ENCODE measurements at regions not wholly inside any gene's neighbourhood (a gene's known extent, or its start where the extent isn't known, plus 50 kb on each side); places are given as distances from the start of the nearest gene placed in this dataset.

GRCh38 chr4:173807347-173807746, 277.3 kb upstream of the HAND2 start:
- TF ChIP-seq POLR2A (conservative IDR thresholded peaks at IDR 0.05), result no peak
- TF ChIP-seq MCM3 (IDR thresholded peaks at IDR 0.05), result no peak
- no peak for TF ChIP-seq CREM (IDR thresholded peaks at IDR 0.05; ENCODE audit: low read depth)
- no peak for TF ChIP-seq ETV5 (CRISPR knock-in tag; IDR thresholded peaks at IDR 0.05; ENCODE audit: low read depth)
- no peak for TF ChIP-seq ZEB2 (IDR thresholded peaks at IDR 0.05)
- TF ChIP-seq SMC3 (conservative IDR thresholded peaks at IDR 0.05; ENCODE audit: insufficient read depth, low read depth, low read length), result no peak
- no peak for TF ChIP-seq KLF16 (IDR thresholded peaks at IDR 0.05)
- TF ChIP-seq LEF1 (IDR thresholded peaks at IDR 0.05), result no peak
- no peak for TF ChIP-seq CHD7 (IDR thresholded peaks at IDR 0.05; ENCODE audit: low read depth, low read length)
- no peak for TF ChIP-seq SIRT6 (IDR thresholded peaks at IDR 0.05; ENCODE audit: low read depth, low read length)
- no peak for TF ChIP-seq MAX (CRISPR knock-in tag; IDR thresholded peaks at IDR 0.05)
- TF ChIP-seq GABPA (tag; conservative IDR thresholded peaks at IDR 0.05; ENCODE audit: low read depth), result no peak

Data from K562 (cell line).